ENCODE measurements at regions not wholly inside any gene's neighbourhood (a gene's known extent, or its start where the extent isn't known, plus 50 kb on each side); places are given as distances from the start of the nearest gene placed in this dataset.

GRCh38 chr2:212649646-212650045 is 111.0 kb upstream of the ERBB4 start:
- Histone ChIP-seq H3K27ac (ENCODE audit: low read length) (no peak overlapping the region), H3K9ac (ENCODE audit: low read length) (no peak overlapping the region), H3K79me2 (ENCODE audit: low read length) (no peaks in the 10 kb centered on the region), H3K4me1 (ENCODE audit: low read length) (no peaks in the 10 kb centered on the region), H3K4me3 (ENCODE audit: low read length) (no peak overlapping the region), H3K4me2 (ENCODE audit: low read length) (no peak overlapping the region), H3K9me3 (ENCODE audit: insufficient read depth, low read length) (no peaks in the 10 kb centered on the region), H3K36me3 (replicated peaks; ENCODE audit: low read depth, low read length) (no peaks in the 10 kb centered on the region), H3K27me3 (ENCODE audit: low read depth, low read length) (no peaks in the 10 kb centered on the region), H4K20me1 (ENCODE audit: insufficient read depth, low read length) (no peaks in the 10 kb centered on the region), H2AFZ (ENCODE audit: low read depth, low read length) (no peak overlapping the region)
- TF ChIP-seq CTCF (IDR thresholded peaks at IDR 0.05; ENCODE audit: low read depth, low read length) (no peak), EZH2phosphoT487 (IDR thresholded peaks at IDR 0.05; ENCODE audit: low read depth) (no peak)

GRCh38 chr2:212646698-212647366 is 108.2 kb upstream of the ERBB4 start:
- Histone ChIP-seq H3K4me2 (ENCODE audit: low read length) (no peak overlapping the region), H3K9me3 (ENCODE audit: insufficient read depth, low read length) (no peaks in the 10 kb centered on the region), H3K36me3 (replicated peaks; ENCODE audit: low read depth, low read length) (no peaks in the 10 kb centered on the region), H3K4me3 (ENCODE audit: low read length) (no peak overlapping the region), H3K27me3 (ENCODE audit: low read depth, low read length) (no peaks in the 10 kb centered on the region), H3K9ac (ENCODE audit: low read length) (no peak overlapping the region), H3K79me2 (ENCODE audit: low read length) (no peaks in the 10 kb centered on the region), H2AFZ (ENCODE audit: low read depth, low read length) (no peak overlapping the region), H4K20me1 (ENCODE audit: insufficient read depth, low read length) (no peaks in the 10 kb centered on the region), H3K27ac (ENCODE audit: low read length) (no peak overlapping the region), H3K4me1 (ENCODE audit: low read length) (no peaks in the 10 kb centered on the region)
- no peak for TF ChIP-seq CTCF (IDR thresholded peaks at IDR 0.05; ENCODE audit: low read depth, low read length)
- no peak for TF ChIP-seq EZH2phosphoT487 (IDR thresholded peaks at IDR 0.05; ENCODE audit: low read depth)

DNA sequence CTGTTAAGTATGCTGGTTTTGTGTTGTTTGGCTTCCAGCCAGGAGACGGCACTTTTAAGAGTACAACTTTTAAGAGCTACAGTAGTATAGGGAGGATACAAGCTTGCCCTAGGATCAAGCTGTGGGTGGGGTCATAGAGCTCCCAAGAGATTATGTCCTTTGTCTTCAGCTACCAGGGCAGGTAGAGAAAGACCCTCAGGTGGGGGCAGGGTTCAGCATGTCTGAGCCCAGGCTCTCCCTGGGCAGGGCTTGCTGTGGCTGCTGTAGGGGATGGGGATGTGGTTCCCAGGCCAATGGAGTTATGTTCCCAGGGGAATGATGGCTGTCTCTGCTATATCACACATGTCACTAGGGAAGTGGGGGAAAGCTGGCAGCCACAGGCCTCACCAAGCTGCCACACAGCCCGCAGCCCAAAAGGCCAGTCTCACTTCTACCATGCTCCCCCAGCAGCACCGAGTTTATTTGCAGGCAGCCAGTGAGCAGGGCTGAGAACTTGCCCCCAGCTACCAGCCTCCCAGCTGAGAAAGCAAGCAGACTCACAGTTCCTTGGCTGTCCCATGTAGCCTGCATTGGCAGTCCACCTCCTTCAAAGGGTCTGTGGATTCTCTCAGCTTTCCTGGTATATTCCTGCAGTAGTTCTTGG is 105.7 kb upstream of the ERBB4 start:
- Histone ChIP-seq H4K20me1 (ENCODE audit: insufficient read depth, low read length) (no peaks in the 10 kb centered on the region), H3K79me2 (ENCODE audit: low read length) (no peaks in the 10 kb centered on the region), H3K9ac (ENCODE audit: low read length) (no peak overlapping the region), H3K4me1 (ENCODE audit: low read length) (no peaks in the 10 kb centered on the region), H3K36me3 (replicated peaks; ENCODE audit: low read depth, low read length) (no peaks in the 10 kb centered on the region), H3K4me2 (ENCODE audit: low read length) (no peak overlapping the region), H3K27me3 (ENCODE audit: low read depth, low read length) (no peaks in the 10 kb centered on the region), H3K27ac (ENCODE audit: low read length) (no peak overlapping the region), H2AFZ (ENCODE audit: low read depth, low read length) (no peak overlapping the region), H3K9me3 (ENCODE audit: insufficient read depth, low read length) (no peaks in the 10 kb centered on the region), H3K4me3 (ENCODE audit: low read length) (no peak overlapping the region)
- TF ChIP-seq CTCF (IDR thresholded peaks at IDR 0.05; ENCODE audit: low read depth, low read length) (no peak), EZH2phosphoT487 (IDR thresholded peaks at IDR 0.05; ENCODE audit: low read depth) (no peak)

DNA sequence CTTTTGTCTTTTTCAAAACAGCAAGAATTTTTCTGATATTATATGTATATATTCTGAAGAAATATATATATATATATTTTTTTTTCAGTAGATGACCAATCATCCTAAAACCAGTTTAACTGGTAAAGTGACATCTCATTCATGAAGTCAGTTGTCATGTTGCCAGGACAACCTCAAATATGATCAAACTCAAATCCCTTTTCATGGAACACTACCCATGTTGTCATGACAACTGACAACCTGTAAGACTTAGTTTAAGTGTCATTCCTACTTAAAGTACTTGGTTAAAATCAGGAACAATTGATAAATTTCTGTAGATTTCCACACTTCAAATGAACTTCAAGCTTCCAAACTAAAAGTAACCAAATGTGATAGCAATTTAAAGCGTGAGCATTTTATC is 101.8 kb upstream of the ERBB4 start:
- no peak for TF ChIP-seq EZH2phosphoT487 (IDR thresholded peaks at IDR 0.05; ENCODE audit: low read depth)
- no peak for TF ChIP-seq CTCF (IDR thresholded peaks at IDR 0.05; ENCODE audit: low read depth, low read length)
- H3K79me2 ChIP-seq (ENCODE audit: low read length) = no peaks in the 10 kb centered on the region
- H3K4me1 ChIP-seq (ENCODE audit: low read length) = no peaks in the 10 kb centered on the region
- no peaks in the 10 kb centered on the region for H3K36me3 ChIP-seq (replicated peaks; ENCODE audit: low read depth, low read length)
- H3K27ac ChIP-seq (ENCODE audit: low read length) = no peak overlapping the region
- no peaks in the 10 kb centered on the region for H3K9me3 ChIP-seq (ENCODE audit: insufficient read depth, low read length)
- no peak overlapping the region for H2AFZ ChIP-seq (ENCODE audit: low read depth, low read length)
- H4K20me1 ChIP-seq (ENCODE audit: insufficient read depth, low read length) = no peaks in the 10 kb centered on the region
- H3K4me3 ChIP-seq (ENCODE audit: low read length) = no peak overlapping the region
- no peak overlapping the region for H3K9ac ChIP-seq (ENCODE audit: low read length)
- no peaks in the 10 kb centered on the region for H3K27me3 ChIP-seq (ENCODE audit: low read depth, low read length)
- no peak overlapping the region for H3K4me2 ChIP-seq (ENCODE audit: low read length)

All from OCI-LY3 (cell line).